ENCODE measurements at regions not wholly inside any gene's neighbourhood (a gene's known extent, or its start where the extent isn't known, plus 50 kb on each side); places are given as distances from the start of the nearest gene placed in this dataset.

DNA sequence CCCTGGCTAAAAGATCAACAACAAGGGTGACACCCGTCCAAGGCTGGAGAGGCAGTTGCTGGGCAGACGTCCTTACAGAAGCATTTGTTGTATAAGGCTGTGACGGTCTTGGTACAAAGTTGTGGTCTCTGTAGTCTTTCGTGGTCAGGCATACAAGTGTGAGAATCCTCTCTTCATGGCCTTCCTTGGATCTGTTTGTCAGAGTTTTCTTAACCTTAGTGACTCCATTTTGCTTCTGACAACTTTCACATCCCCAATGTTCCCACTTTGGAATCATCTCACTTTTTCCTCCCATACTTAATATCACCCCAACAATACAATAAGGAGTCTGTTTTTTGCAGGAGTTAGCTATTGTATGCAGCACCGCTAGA is 72.7 kb upstream of the ZCCHC2 start:
- Histone ChIP-seq H3K9ac (ENCODE audit: low read depth in 1 of 2, low read length in 2 of 2) (no peak overlapping the region), H3K27me3 (ENCODE audit: control insufficient read depth in 4 of 4, insufficient read depth in 4 of 4, low read length in 3 of 4) (no peaks in the 10 kb centered on the region), H3K4me3 (ENCODE audit: low read depth in 1 of 3, low read length in 3 of 3) (no peak overlapping the region), H3K36me3 (ENCODE audit: control insufficient read depth in 4 of 4, insufficient read depth in 3 of 4, low read depth in 1 of 4, low read length in 3 of 4) (no peaks in the 10 kb centered on the region), H3K9me3 (ENCODE audit: control insufficient read depth in 4 of 4, low read length in 3 of 4) (no peaks in the 10 kb centered on the region), H3K27ac (ENCODE audit: low read depth in 1 of 2, low read length in 2 of 2) (peak overlapping the region; percentile 86 to 94), H3K4me1 (ENCODE audit: control insufficient read depth in 4 of 4, insufficient read depth in 4 of 4, low read length in 3 of 4) (peaks cover 12 to 41% (median 30%) of the 10 kb centered on the region in 4 donors)
- DNase-seq (ENCODE audit: low spot score): no peak
- 73% methylated on average over 5 of the region's 5 CpGs for WGBS
- TF ChIP-seq, protein P1, sequence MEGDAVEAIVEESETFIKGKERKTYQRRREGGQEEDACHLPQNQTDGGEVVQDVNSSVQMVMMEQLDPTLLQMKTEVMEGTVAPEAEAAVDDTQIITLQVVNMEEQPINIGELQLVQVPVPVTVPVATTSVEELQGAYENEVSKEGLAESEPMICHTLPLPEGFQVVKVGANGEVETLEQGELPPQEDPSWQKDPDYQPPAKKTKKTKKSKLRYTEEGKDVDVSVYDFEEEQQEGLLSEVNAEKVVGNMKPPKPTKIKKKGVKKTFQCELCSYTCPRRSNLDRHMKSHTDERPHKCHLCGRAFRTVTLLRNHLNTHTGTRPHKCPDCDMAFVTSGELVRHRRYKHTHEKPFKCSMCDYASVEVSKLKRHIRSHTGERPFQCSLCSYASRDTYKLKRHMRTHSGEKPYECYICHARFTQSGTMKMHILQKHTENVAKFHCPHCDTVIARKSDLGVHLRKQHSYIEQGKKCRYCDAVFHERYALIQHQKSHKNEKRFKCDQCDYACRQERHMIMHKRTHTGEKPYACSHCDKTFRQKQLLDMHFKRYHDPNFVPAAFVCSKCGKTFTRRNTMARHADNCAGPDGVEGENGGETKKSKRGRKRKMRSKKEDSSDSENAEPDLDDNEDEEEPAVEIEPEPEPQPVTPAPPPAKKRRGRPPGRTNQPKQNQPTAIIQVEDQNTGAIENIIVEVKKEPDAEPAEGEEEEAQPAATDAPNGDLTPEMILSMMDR (IDR thresholded peaks at IDR 0.05; ENCODE audit: low read depth, low read length, missing input control): no peak
- TF ChIP-seq EGR1 (IDR thresholded peaks at IDR 0.05; ENCODE audit: low read depth in 2 of 2) (no peak), HNF4G (IDR thresholded peaks at IDR 0.05) (no peak), NR2F2 (IDR thresholded peaks at IDR 0.05) (no peak), FOXA1 (IDR thresholded peaks at IDR 0.05) (no peak), MAX (IDR thresholded peaks at IDR 0.05) (no peak), SP1 (IDR thresholded peaks at IDR 0.05) (no peak), FOXA2 (IDR thresholded peaks at IDR 0.05) (no peak), RAD21 (IDR thresholded peaks at IDR 0.05) (no peak), JUND (IDR thresholded peaks at IDR 0.05) (no peak), RXRA (IDR thresholded peaks at IDR 0.05) (no peak), HNF4A (conservative IDR thresholded peaks at IDR 0.05) (no peak), GABPA (IDR thresholded peaks at IDR 0.05 in 1 of 2, conservative IDR thresholded peaks at IDR 0.05 in 1 of 2) (no peak), TAF1 (conservative IDR thresholded peaks at IDR 0.05) (no peak), YY1 (IDR thresholded peaks at IDR 0.05) (no peak)
- TF ChIP-seq, protein P2, sequence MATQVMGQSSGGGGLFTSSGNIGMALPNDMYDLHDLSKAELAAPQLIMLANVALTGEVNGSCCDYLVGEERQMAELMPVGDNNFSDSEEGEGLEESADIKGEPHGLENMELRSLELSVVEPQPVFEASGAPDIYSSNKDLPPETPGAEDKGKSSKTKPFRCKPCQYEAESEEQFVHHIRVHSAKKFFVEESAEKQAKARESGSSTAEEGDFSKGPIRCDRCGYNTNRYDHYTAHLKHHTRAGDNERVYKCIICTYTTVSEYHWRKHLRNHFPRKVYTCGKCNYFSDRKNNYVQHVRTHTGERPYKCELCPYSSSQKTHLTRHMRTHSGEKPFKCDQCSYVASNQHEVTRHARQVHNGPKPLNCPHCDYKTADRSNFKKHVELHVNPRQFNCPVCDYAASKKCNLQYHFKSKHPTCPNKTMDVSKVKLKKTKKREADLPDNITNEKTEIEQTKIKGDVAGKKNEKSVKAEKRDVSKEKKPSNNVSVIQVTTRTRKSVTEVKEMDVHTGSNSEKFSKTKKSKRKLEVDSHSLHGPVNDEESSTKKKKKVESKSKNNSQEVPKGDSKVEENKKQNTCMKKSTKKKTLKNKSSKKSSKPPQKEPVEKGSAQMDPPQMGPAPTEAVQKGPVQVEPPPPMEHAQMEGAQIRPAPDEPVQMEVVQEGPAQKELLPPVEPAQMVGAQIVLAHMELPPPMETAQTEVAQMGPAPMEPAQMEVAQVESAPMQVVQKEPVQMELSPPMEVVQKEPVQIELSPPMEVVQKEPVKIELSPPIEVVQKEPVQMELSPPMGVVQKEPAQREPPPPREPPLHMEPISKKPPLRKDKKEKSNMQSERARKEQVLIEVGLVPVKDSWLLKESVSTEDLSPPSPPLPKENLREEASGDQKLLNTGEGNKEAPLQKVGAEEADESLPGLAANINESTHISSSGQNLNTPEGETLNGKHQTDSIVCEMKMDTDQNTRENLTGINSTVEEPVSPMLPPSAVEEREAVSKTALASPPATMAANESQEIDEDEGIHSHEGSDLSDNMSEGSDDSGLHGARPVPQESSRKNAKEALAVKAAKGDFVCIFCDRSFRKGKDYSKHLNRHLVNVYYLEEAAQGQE (IDR thresholded peaks at IDR 0.05): no peak
- TF ChIP-seq, protein P3, sequence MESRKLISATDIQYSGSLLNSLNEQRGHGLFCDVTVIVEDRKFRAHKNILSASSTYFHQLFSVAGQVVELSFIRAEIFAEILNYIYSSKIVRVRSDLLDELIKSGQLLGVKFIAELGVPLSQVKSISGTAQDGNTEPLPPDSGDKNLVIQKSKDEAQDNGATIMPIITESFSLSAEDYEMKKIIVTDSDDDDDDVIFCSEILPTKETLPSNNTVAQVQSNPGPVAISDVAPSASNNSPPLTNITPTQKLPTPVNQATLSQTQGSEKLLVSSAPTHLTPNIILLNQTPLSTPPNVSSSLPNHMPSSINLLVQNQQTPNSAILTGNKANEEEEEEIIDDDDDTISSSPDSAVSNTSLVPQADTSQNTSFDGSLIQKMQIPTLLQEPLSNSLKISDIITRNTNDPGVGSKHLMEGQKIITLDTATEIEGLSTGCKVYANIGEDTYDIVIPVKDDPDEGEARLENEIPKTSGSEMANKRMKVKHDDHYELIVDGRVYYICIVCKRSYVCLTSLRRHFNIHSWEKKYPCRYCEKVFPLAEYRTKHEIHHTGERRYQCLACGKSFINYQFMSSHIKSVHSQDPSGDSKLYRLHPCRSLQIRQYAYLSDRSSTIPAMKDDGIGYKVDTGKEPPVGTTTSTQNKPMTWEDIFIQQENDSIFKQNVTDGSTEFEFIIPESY (IDR thresholded peaks at IDR 0.05): no peak
- TF ChIP-seq, protein P4, sequence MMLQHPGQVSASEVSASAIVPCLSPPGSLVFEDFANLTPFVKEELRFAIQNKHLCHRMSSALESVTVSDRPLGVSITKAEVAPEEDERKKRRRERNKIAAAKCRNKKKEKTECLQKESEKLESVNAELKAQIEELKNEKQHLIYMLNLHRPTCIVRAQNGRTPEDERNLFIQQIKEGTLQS (IDR thresholded peaks at IDR 0.05): no peak

Measured in liver (tissue), 8 donors.